GM23338 (cell line): ENCODE measurements at regions not wholly inside any gene's neighbourhood (a gene's known extent, or its start where the extent isn't known, plus 50 kb on each side); places are given as distances from the start of the nearest gene placed in this dataset.

ENCODE experiments used
- ATAC-seq: fragments of 200-7000 bp; cut with Tn5 transposase; 3 replicates; pipeline ENCODE4 v1.9.1; 2020
- DNase-seq: peaks from one replicate; pipeline ENCODE4 v3.0.0-alpha.2; 2015; ENCODE audit warnings: low spot score
- H2AFZ ChIP-seq: fragments of 200-600 bp; sonication (generic); 2 replicates; pipeline ENCODE4 v1.8.0; 2016; ENCODE audit warnings: antibody characterized with exemption, mild to moderate bottlenecking, moderate library complexity
- H3F3A ChIP-seq: fragments of 200-600 bp; sonication (generic); replicated peaks from 2 replicates; pipeline ENCODE4 v1.8.0; 2017; ENCODE audit warnings: antibody characterized with exemption, mixed run types, low read depth
- H3K27ac ChIP-seq: fragments of 200-600 bp; sonication (generic); 2 replicates; pipeline ENCODE4 v1.6.1; 2016; ENCODE audit warnings: low read depth
- H3K27me3 ChIP-seq: fragments of 200-600 bp; sonication (generic); 2 replicates; pipeline ENCODE4 v1.8.0; 2016; ENCODE audit warnings: mild to moderate bottlenecking, mixed run types, moderate library complexity; ENCODE audit not compliant: insufficient read depth
- H3K36me3 ChIP-seq: fragments of 200-600 bp; sonication (generic); 2 replicates; pipeline ENCODE4 v1.8.0; 2016; ENCODE audit warnings: mild to moderate bottlenecking; ENCODE audit not compliant: insufficient read depth
- H3K4me1 ChIP-seq: fragments of 200-600 bp; sonication (generic); 2 replicates; pipeline ENCODE4 v1.8.0; 2016; ENCODE audit warnings: mild to moderate bottlenecking, moderate library complexity; ENCODE audit not compliant: insufficient read depth
- H3K4me2 ChIP-seq: fragments of 200-600 bp; sonication (generic); 2 replicates; pipeline ENCODE4 v1.7.1; 2017; ENCODE audit warnings: mixed run types
- H3K4me3 ChIP-seq: fragments of 200-600 bp; sonication (generic); 2 replicates; pipeline ENCODE4 v1.6.1; 2016; ENCODE audit warnings: mixed run types
- H3K79me2 ChIP-seq: fragments of 200-600 bp; sonication (generic); replicated peaks from 2 replicates; pipeline ENCODE4 v1.8.0; 2017; ENCODE audit warnings: mild to moderate bottlenecking; ENCODE audit not compliant: insufficient read depth
- H3K9me2 ChIP-seq: fragments of 200-600 bp; sonication (generic); 2 replicates; pipeline ENCODE4 v1.8.0; 2017; ENCODE audit not compliant: insufficient read depth
- H4K20me1 ChIP-seq: fragments of 200-600 bp; sonication (generic); replicated peaks from 2 replicates; pipeline ENCODE4 v1.8.0; 2017; ENCODE audit warnings: mild to moderate bottlenecking; ENCODE audit not compliant: insufficient read depth
- H3K27ac Mint-ChIP-seq: 2 replicates; pipeline ENCODE4 v1.8.0; 2020; ENCODE audit warnings: inconsistent platforms, mild to moderate bottlenecking, moderate library complexity, mixed read lengths
- H3K27me3 Mint-ChIP-seq: 3 replicates; pipeline ENCODE4 v1.8.0; 2022; ENCODE audit warnings: low read depth, mild to moderate bottlenecking, moderate library complexity, mixed read lengths, inconsistent platforms; ENCODE audit not compliant: insufficient read depth, poor library complexity
- H3K36me3 Mint-ChIP-seq: 3 replicates; pipeline ENCODE4 v1.8.0; 2021; ENCODE audit warnings: low read depth, mild to moderate bottlenecking, inconsistent platforms, moderate library complexity, mixed read lengths
- H3K4me1 Mint-ChIP-seq: 3 replicates; pipeline ENCODE4 v1.8.0; 2020; ENCODE audit warnings: mild to moderate bottlenecking, inconsistent platforms, mixed read lengths
- H3K4me3 Mint-ChIP-seq: 3 replicates; pipeline ENCODE4 v1.8.0; 2021; ENCODE audit warnings: moderate library complexity, mild to moderate bottlenecking, inconsistent platforms, mixed read lengths
- H3K9me3 Mint-ChIP-seq: 3 replicates; pipeline ENCODE4 v1.8.0; 2020; ENCODE audit warnings: moderate library complexity, mild to moderate bottlenecking, inconsistent platforms, mixed read lengths
- CREB1 ChIP-seq: fragments of 250-450 bp; sonication (Bioruptor Pico); IDR thresholded peaks from 2 replicates; pipeline ENCODE4 v1.5.0; 2020; ENCODE audit warnings: low read depth, mild to moderate bottlenecking, moderate library complexity
- EZH2 ChIP-seq: fragments of 200-600 bp; sonication (generic); IDR thresholded peaks from one replicate; pipeline ENCODE4 v1.8.0; 2017; ENCODE audit warnings: antibody characterized with exemption, mild to moderate bottlenecking, low read depth; ENCODE audit not compliant: unreplicated experiment
- EZH2phosphoT487 ChIP-seq: fragments of 200-600 bp; sonication (generic); IDR thresholded peaks from one replicate; pipeline ENCODE4 v1.8.1; 2018; ENCODE audit warnings: antibody characterized with exemption; ENCODE audit not compliant: unreplicated experiment
- JUNB ChIP-seq: IDR thresholded peaks from one replicate; pipeline ENCODE4 v1.6.1; 2016; ENCODE audit warnings: antibody characterized with exemption; ENCODE audit not compliant: unreplicated experiment
- NANOG ChIP-seq: IDR thresholded peaks from 2 replicates; pipeline ENCODE4 v1.6.1; 2016; ENCODE audit warnings: antibody characterized with exemption, borderline replicate concordance
- POLR2AphosphoS5 ChIP-seq: IDR thresholded peaks from 2 replicates; pipeline ENCODE4 v1.6.1; 2016; ENCODE audit warnings: antibody characterized with exemption, low read depth
- STAT1 ChIP-seq: IDR thresholded peaks from one replicate; pipeline ENCODE4 v1.6.1; 2016; ENCODE audit warnings: antibody characterized with exemption; ENCODE audit not compliant: unreplicated experiment
- ZNF114 ChIP-seq: fragments of 250-450 bp; sonication (Bioruptor Pico); IDR thresholded peaks from 2 replicates; pipeline ENCODE4 v1.5.0; 2020; ENCODE audit warnings: mild to moderate bottlenecking, moderate library complexity
- ZNF331 ChIP-seq: fragments of 250-450 bp; sonication (Bioruptor Pico); IDR thresholded peaks from 2 replicates; pipeline ENCODE4 v1.5.0; 2020; ENCODE audit warnings: low read depth, mild to moderate bottlenecking, moderate library complexity
- TF ChIP-seq, protein P1 (sequence below), 2 experiments: fragments of 200-600 bp in 1 of 2; sonication (generic) in 1 of 2; conservative IDR thresholded peaks; 2 replicates each; pipeline versions ENCODE4 v1.5.1 to v1.6.1; 2016 to 2017; ENCODE audit warnings: antibody characterized with exemption in 2 of 2, low read depth in 2 of 2, mild to moderate bottlenecking in 2 of 2, moderate library complexity in 1 of 2
- TF ChIP-seq, protein P2 (sequence below): IDR thresholded peaks from one replicate; pipeline ENCODE4 v1.6.1; 2018; ENCODE audit warnings: antibody characterized with exemption; ENCODE audit not compliant: unreplicated experiment
- TF ChIP-seq, protein P3 (sequence below): fragments of 250-450 bp; sonication (Bioruptor Pico); IDR thresholded peaks from 2 replicates; pipeline ENCODE4 v1.5.0; 2020; ENCODE audit warnings: mild to moderate bottlenecking, moderate library complexity
- TF ChIP-seq, protein P4 (sequence below): IDR thresholded peaks from 2 replicates; pipeline ENCODE4 v1.6.1; 2016; ENCODE audit warnings: antibody characterized with exemption

DNA sequence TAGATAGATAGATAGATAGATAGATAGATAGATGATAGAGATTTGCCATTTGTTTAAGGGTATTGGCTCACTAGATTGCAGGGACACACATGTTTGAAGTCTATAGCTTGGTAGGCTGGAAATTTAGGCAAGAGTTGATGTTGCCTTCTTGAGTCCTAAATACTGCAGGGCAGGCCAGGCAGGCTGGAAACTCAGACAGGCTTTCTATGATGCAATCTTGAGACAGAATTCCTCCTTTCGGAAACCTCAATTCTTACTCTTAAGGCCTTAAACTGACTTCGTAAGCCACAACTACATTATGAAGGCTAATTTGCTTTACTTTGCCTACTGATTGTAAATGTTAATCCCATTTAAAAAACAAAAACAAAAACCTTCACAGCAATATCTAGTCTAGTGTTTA, 322.9 kb upstream of the AKR1E2 start:
- Histone ChIP-seq H3K27me3 (no peaks in the 10 kb centered on the region), H3K9me2 (no peaks in the 10 kb centered on the region), H3K27ac (peak overlapping the region; percentile 29; the same call in 1 of the 2 replicates), H3K4me2 (no peak overlapping the region), H3K36me3 (no peaks in the 10 kb centered on the region), H2AFZ (peak overlapping the region; percentile 34; the same call in 1 of the 2 replicates), H3F3A (no peaks in the 10 kb centered on the region), H3K4me1 (peaks cover 7% of the 10 kb centered on the region; the same call in 1 of the 2 replicates), H4K20me1 (no peaks in the 10 kb centered on the region), H3K79me2 (no peaks in the 10 kb centered on the region), H3K4me3 (no peak overlapping the region)
- Mint-ChIP-seq H3K27me3 (peaks cover 1% of the 10 kb centered on the region), H3K4me1 (peaks cover 13% of the 10 kb centered on the region; the same call in 2 of the 3 replicates), H3K36me3 (no peaks in the 10 kb centered on the region), H3K4me3 (no peak overlapping the region), H3K27ac (peak overlapping the region; percentile 74), H3K9me3 (no peaks in the 10 kb centered on the region)
- DNase-seq (peak; percentile 24), ATAC-seq (no peak; the same call in 2 of the 3 replicates)
- TF ChIP-seq, protein P1, sequence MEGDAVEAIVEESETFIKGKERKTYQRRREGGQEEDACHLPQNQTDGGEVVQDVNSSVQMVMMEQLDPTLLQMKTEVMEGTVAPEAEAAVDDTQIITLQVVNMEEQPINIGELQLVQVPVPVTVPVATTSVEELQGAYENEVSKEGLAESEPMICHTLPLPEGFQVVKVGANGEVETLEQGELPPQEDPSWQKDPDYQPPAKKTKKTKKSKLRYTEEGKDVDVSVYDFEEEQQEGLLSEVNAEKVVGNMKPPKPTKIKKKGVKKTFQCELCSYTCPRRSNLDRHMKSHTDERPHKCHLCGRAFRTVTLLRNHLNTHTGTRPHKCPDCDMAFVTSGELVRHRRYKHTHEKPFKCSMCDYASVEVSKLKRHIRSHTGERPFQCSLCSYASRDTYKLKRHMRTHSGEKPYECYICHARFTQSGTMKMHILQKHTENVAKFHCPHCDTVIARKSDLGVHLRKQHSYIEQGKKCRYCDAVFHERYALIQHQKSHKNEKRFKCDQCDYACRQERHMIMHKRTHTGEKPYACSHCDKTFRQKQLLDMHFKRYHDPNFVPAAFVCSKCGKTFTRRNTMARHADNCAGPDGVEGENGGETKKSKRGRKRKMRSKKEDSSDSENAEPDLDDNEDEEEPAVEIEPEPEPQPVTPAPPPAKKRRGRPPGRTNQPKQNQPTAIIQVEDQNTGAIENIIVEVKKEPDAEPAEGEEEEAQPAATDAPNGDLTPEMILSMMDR (conservative IDR thresholded peaks at IDR 0.05; ENCODE audit: low read depth in 2 of 2), result no peak
- TF ChIP-seq STAT1 (no peak), ZNF331 (no peak), ZNF114 (CRISPR knock-in tag) (no peak), POLR2AphosphoS5 (no peak), JUNB (no peak), EZH2phosphoT487 (no peak), CREB1 (no peak), EZH2 (no peak), NANOG (no peak)
- TF ChIP-seq, protein P2, sequence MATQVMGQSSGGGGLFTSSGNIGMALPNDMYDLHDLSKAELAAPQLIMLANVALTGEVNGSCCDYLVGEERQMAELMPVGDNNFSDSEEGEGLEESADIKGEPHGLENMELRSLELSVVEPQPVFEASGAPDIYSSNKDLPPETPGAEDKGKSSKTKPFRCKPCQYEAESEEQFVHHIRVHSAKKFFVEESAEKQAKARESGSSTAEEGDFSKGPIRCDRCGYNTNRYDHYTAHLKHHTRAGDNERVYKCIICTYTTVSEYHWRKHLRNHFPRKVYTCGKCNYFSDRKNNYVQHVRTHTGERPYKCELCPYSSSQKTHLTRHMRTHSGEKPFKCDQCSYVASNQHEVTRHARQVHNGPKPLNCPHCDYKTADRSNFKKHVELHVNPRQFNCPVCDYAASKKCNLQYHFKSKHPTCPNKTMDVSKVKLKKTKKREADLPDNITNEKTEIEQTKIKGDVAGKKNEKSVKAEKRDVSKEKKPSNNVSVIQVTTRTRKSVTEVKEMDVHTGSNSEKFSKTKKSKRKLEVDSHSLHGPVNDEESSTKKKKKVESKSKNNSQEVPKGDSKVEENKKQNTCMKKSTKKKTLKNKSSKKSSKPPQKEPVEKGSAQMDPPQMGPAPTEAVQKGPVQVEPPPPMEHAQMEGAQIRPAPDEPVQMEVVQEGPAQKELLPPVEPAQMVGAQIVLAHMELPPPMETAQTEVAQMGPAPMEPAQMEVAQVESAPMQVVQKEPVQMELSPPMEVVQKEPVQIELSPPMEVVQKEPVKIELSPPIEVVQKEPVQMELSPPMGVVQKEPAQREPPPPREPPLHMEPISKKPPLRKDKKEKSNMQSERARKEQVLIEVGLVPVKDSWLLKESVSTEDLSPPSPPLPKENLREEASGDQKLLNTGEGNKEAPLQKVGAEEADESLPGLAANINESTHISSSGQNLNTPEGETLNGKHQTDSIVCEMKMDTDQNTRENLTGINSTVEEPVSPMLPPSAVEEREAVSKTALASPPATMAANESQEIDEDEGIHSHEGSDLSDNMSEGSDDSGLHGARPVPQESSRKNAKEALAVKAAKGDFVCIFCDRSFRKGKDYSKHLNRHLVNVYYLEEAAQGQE, result no peak
- TF ChIP-seq, protein P3, sequence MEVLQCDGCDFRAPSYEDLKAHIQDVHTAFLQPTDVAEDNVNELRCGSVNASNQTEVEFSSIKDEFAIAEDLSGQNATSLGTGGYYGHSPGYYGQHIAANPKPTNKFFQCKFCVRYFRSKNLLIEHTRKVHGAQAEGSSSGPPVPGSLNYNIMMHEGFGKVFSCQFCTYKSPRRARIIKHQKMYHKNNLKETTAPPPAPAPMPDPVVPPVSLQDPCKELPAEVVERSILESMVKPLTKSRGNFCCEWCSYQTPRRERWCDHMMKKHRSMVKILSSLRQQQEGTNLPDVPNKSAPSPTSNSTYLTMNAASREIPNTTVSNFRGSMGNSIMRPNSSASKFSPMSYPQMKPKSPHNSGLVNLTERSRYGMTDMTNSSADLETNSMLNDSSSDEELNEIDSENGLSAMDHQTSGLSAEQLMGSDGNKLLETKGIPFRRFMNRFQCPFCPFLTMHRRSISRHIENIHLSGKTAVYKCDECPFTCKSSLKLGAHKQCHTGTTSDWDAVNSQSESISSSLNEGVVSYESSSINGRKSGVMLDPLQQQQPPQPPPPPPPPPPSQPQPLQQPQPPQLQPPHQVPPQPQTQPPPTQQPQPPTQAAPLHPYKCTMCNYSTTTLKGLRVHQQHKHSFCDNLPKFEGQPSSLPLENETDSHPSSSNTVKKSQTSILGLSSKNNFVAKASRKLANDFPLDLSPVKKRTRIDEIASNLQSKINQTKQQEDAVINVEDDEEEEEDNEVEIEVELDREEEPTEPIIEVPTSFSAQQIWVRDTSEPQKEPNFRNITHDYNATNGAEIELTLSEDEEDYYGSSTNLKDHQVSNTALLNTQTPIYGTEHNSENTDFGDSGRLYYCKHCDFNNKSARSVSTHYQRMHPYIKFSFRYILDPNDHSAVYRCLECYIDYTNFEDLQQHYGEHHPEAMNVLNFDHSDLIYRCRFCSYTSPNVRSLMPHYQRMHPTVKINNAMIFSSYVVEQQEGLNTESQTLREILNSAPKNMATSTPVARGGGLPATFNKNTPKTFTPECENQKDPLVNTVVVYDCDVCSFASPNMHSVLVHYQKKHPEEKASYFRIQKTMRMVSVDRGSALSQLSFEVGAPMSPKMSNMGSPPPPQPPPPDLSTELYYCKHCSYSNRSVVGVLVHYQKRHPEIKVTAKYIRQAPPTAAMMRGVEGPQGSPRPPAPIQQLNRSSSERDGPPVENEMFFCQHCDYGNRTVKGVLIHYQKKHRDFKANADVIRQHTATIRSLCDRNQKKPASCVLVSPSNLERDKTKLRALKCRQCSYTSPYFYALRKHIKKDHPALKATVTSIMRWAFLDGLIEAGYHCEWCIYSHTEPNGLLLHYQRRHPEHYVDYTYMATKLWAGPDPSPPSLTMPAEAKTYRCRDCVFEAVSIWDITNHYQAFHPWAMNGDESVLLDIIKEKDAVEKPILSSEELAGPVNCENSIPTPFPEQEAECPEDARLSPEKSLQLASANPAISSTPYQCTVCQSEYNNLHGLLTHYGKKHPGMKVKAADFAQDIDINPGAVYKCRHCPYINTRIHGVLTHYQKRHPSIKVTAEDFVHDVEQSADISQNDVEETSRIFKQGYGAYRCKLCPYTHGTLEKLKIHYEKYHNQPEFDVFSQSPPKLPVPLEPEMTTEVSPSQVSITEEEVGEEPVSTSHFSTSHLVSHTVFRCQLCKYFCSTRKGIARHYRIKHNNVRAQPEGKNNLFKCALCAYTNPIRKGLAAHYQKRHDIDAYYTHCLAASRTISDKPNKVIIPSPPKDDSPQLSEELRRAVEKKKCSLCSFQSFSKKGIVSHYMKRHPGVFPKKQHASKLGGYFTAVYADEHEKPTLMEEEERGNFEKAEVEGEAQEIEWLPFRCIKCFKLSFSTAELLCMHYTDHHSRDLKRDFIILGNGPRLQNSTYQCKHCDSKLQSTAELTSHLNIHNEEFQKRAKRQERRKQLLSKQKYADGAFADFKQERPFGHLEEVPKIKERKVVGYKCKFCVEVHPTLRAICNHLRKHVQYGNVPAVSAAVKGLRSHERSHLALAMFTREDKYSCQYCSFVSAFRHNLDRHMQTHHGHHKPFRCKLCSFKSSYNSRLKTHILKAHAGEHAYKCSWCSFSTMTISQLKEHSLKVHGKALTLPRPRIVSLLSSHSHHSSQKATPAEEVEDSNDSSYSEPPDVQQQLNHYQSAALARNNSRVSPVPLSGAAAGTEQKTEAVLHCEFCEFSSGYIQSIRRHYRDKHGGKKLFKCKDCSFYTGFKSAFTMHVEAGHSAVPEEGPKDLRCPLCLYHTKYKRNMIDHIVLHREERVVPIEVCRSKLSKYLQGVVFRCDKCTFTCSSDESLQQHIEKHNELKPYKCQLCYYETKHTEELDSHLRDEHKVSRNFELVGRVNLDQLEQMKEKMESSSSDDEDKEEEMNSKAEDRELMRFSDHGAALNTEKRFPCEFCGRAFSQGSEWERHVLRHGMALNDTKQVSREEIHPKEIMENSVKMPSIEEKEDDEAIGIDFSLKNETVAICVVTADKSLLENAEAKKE (CRISPR knock-in tag), result no peak
- TF ChIP-seq, protein P4, sequence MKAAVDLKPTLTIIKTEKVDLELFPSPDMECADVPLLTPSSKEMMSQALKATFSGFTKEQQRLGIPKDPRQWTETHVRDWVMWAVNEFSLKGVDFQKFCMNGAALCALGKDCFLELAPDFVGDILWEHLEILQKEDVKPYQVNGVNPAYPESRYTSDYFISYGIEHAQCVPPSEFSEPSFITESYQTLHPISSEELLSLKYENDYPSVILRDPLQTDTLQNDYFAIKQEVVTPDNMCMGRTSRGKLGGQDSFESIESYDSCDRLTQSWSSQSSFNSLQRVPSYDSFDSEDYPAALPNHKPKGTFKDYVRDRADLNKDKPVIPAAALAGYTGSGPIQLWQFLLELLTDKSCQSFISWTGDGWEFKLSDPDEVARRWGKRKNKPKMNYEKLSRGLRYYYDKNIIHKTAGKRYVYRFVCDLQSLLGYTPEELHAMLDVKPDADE, result no peak
